AG10803 (cell line): ENCODE measurements at regions not wholly inside any gene's neighbourhood (a gene's known extent, or its start where the extent isn't known, plus 50 kb on each side); places are given as distances from the start of the nearest gene placed in this dataset.

Experiments used
- DNase-seq: peaks from one replicate; pipeline ENCODE4 v3.0.0; 2010; ENCODE audit warnings: low read depth
- H3K4me3 ChIP-seq: 2 replicates; pipeline ENCODE4 v1.5.1; 2011; ENCODE audit warnings: mild to moderate bottlenecking, low read length, control low read depth
- CTCF ChIP-seq: conservative IDR thresholded peaks from 2 replicates; pipeline ENCODE4 v1.5.1; 2011; ENCODE audit warnings: mild to moderate bottlenecking, low read length, control low read depth, inconsistent platforms

DNA sequence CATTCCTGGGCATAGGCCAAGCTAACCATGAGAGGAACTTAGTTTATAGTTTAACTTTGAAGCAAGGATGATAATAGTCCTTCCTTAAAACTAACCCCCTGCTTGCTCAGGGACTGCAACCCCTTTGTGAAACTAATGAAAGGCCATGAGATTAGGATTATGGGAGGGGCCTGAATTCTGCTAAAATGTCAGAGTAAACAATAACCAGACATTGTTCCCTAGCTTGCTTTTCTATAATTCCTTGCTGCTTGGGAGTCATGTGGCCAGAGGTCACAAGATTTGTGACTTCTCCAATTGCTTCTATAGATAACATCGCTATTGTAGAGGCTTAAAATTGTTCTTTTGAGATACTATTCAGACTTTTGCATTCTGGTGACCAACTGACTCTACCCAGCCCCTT, 634.0 kb downstream of the TBC1D4 start:
- no peak overlapping the region for H3K4me3 ChIP-seq
- no peak for DNase-seq
- no peak for TF ChIP-seq CTCF

DNA sequence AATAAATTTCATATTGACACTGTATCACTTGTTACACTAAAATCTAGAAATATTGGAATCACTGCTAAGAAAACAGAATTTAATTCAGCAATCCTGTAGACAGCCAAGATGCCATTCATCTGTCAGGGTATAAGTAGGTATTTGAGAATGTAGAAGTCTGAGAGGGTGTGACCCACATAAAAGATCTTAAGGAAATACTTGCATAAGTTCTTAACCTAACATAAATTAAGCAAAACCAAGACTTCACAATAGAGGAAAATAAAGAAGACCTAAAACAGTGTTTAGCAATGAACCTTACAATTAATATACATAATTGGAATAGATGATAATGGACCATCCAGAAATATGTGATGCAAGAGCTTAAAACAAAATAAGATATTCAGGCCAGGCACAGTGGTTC, 636.2 kb downstream of the TBC1D4 start:
- no peak overlapping the region for H3K4me3 ChIP-seq
- no peak for DNase-seq
- TF ChIP-seq CTCF, result no peak

DNA sequence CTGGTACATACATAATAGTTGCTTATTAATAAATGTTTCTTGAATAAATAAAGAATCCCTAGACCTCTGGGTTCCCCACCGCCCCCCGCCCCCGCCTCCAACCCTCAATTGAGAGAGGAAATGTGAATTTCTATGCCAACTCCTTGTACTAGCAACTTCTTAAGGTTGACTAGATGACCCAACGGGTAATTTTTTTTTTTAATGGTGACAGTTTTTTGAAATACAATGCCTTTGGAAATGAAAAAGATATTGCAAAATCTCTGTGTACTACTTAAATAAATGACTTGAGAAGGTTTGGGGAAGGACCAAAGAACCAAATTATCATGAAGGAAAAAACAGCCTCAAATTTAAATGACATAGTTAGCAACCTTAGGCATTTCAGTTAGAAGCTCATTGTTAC, 640.3 kb downstream of the TBC1D4 start:
- TF ChIP-seq CTCF, result no peak
- H3K4me3 ChIP-seq, result no peak overlapping the region
- DNase-seq, result no peak

DNA sequence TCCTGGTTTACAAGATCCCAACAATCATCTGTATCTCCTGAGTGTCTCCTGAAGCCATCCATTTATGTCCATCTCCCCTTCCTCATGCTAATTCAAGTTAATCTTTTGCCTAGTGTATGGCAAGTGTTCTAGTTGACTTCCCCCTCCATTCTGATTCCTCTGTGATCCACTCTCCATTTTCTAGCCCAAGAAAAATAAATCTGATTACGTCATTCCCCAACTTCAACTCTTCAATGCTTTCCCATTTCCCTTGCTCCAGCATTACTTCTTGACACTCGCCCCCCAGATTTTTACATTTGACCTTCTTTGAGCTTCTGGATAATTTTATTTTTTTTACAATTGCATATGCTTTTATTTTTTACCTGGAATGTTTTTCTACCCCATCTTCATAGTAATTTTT, 640.8 kb downstream of the TBC1D4 start:
- no peak overlapping the region for H3K4me3 ChIP-seq
- no peak for TF ChIP-seq CTCF
- DNase-seq, result no peak

GRCh38 chr13:74839656-74840055, 642.3 kb downstream of the TBC1D4 start:
- no peak overlapping the region for H3K4me3 ChIP-seq
- peak; percentile 24 for DNase-seq
- no peak for TF ChIP-seq CTCF

DNA sequence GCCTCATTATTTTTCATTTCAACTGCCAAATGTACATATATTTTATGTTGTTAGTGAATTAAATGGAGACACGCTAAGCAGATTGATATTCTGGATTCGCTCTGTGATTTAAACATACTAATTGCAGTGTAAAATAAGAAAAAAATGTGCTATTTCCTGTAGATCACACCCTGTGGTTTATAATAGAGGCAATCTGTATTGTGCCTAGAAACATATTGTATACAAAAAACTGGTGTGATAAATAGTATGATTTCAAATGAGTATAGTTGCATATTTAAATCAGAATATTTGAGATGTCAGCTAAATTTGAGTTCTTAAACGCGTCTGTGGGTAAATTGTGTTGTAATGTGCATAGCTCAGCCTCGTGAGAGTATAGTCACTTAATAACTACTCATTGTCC, 643.9 kb downstream of the TBC1D4 start:
- H3K4me3 ChIP-seq, result no peak overlapping the region
- no peak for TF ChIP-seq CTCF
- DNase-seq, result no peak

GRCh38 chr13:74836628-74837027, 645.3 kb downstream of the TBC1D4 start:
- TF ChIP-seq CTCF, result no peak
- no peak overlapping the region for H3K4me3 ChIP-seq
- DNase-seq, result no peak
